Neuronal stem cell (in vitro differentiated cells): ENCODE measurements at regions not wholly inside any gene's neighbourhood (a gene's known extent, or its start where the extent isn't known, plus 50 kb on each side); places are given as distances from the start of the nearest gene placed in this dataset.

ENCODE experiments used
- DNase-seq: peaks from one replicate; pipeline ENCODE4 v3.0.0-alpha.2; 2013; ENCODE audit warnings: low spot score
- H2AFZ ChIP-seq: one replicate; pipeline ENCODE4 v1.6.1; 2013; ENCODE audit warnings: mild to moderate bottlenecking, low read length, inconsistent platforms
- H2AK5ac ChIP-seq: 2 replicates; pipeline ENCODE4 v1.6.1; 2013; ENCODE audit warnings: low read depth, mild to moderate bottlenecking, inconsistent platforms, low read length, moderate library complexity, mixed read lengths
- H2BK120ac ChIP-seq: 2 replicates; pipeline ENCODE4 v1.6.1; 2013; ENCODE audit warnings: low read depth, mild to moderate bottlenecking, inconsistent platforms, low read length, moderate library complexity, mixed read lengths
- H2BK12ac ChIP-seq: one replicate; pipeline ENCODE4 v1.6.1; 2013; ENCODE audit warnings: low read length, inconsistent platforms
- H2BK15ac ChIP-seq: 2 replicates; pipeline ENCODE4 v1.6.1; 2013; ENCODE audit warnings: mild to moderate bottlenecking, low read length, inconsistent platforms, mixed read lengths
- H2BK5ac ChIP-seq: one replicate; pipeline ENCODE4 v1.6.1; 2013; ENCODE audit warnings: inconsistent platforms, mild to moderate bottlenecking, low read length, moderate library complexity
- H3K14ac ChIP-seq: one replicate; pipeline ENCODE4 v1.6.1; 2013; ENCODE audit warnings: low read length, inconsistent platforms
- H3K18ac ChIP-seq: 2 replicates; pipeline ENCODE4 v1.6.1; 2013; ENCODE audit warnings: low read length, inconsistent platforms
- H3K23ac ChIP-seq: 2 replicates; pipeline ENCODE4 v1.6.1; 2013; ENCODE audit warnings: low read depth, mild to moderate bottlenecking, mixed read lengths, low read length, inconsistent platforms; ENCODE audit not compliant: poor library complexity
- H3K27ac ChIP-seq: replicated peaks from 3 replicates; pipeline ENCODE4 v1.5.1; 2013; ENCODE audit warnings: low read length, inconsistent platforms
- H3K27me3 ChIP-seq, 3 experiments: 2 replicates each; pipeline ENCODE4 v1.6.1; 2013; ENCODE audit warnings: low read length in 3 of 3, mild to moderate bottlenecking in 2 of 3, inconsistent platforms in 1 of 3, low read depth in 1 of 3, mixed read lengths in 1 of 3, moderate library complexity in 1 of 3; ENCODE audit not compliant: control insufficient read depth in 3 of 3, insufficient read depth in 3 of 3
- H3K36me3 ChIP-seq, 2 donors: replicated peaks in 1 of 2; 2 replicates each; pipeline ENCODE4 v1.6.1; 2013; ENCODE audit warnings: low read length in 2 of 2; ENCODE audit not compliant: control insufficient read depth in 2 of 2, insufficient read depth in 2 of 2
- H3K4ac ChIP-seq: 2 replicates; pipeline ENCODE4 v1.6.1; 2013; ENCODE audit warnings: inconsistent platforms, mild to moderate bottlenecking, low read length, moderate library complexity
- H3K4me1 ChIP-seq, 2 donors: 1 replicate in 1 of 2; 2 replicates in 1 of 2; pipeline ENCODE4 v1.6.1; 2013; ENCODE audit warnings: low read length in 2 of 2, low read depth in 1 of 2; ENCODE audit not compliant: control insufficient read depth in 2 of 2, insufficient read depth in 1 of 2
- H3K4me2 ChIP-seq: one replicate; pipeline ENCODE4 v1.6.1; 2013; ENCODE audit warnings: mild to moderate bottlenecking, low read length, inconsistent platforms; ENCODE audit not compliant: insufficient read depth, poor library complexity, severe bottlenecking
- H3K4me3 ChIP-seq, 2 donors: 2 replicates each; pipeline ENCODE4 v1.5.1; 2013; ENCODE audit warnings: low read length in 2 of 2, mild to moderate bottlenecking in 2 of 2, inconsistent platforms in 1 of 2, moderate library complexity in 1 of 2
- H3K79me1 ChIP-seq: one replicate; pipeline ENCODE4 v1.6.1; 2013; ENCODE audit warnings: low read depth, mild to moderate bottlenecking, inconsistent platforms, low read length, moderate library complexity
- H3K9ac ChIP-seq: one replicate; pipeline ENCODE4 v1.6.1; 2013; ENCODE audit warnings: mild to moderate bottlenecking, low read depth, low read length, inconsistent platforms; ENCODE audit not compliant: poor library complexity
- H3K9me3 ChIP-seq, 2 donors: replicated peaks in 1 of 2; 2 replicates each; pipeline versions ENCODE3 to v1.6.1; 2013; ENCODE audit warnings: low read length in 2 of 2, mild to moderate bottlenecking in 2 of 2, inconsistent platforms in 1 of 2, low read depth in 1 of 2, mixed read lengths in 1 of 2, moderate library complexity in 1 of 2; ENCODE audit not compliant: control insufficient read depth in 2 of 2, insufficient read depth in 1 of 2
- H4K8ac ChIP-seq: one replicate; pipeline ENCODE4 v1.6.1; 2013; ENCODE audit warnings: low read depth, mild to moderate bottlenecking, inconsistent platforms, low read length, moderate library complexity
- H4K91ac ChIP-seq: one replicate; pipeline ENCODE4 v1.6.1; 2013; ENCODE audit warnings: low read length, low read depth, mild to moderate bottlenecking, inconsistent platforms; ENCODE audit not compliant: poor library complexity
- WGBS, 2 donors: extraction: QIAGEN DNeasy Blood & Tissue Kit; methylation state at CpG; one replicate each; pipeline ENCODE4 v1.1.7; 2013; ENCODE audit warnings: missing lambda C conversion rate in 2 of 2, mixed read lengths in 1 of 2; ENCODE audit not compliant: insufficient read length in 2 of 2, insufficient replicate concordance in 1 of 2; ENCODE audit errors: extremely low coverage in 2 of 2; 5-methylcytosine and 5-hydroxymethylcytosine counted together

GRCh38 chr4:57282933-57283310 is 172.7 kb upstream of the IGFBP7 start:
- WGBS, 2 donors: no CpG with 5 or more reads among the region's 1 CpG
- no peaks in the 10 kb centered on the region for H3K36me3 ChIP-seq

GRCh38 chr4:57280481-57280880 is 170.3 kb upstream of the IGFBP7 start:
- H3K4me1 ChIP-seq: no peaks in the 10 kb centered on the region
- H3K4me2 ChIP-seq: no peak overlapping the region
- no peak overlapping the region for H3K14ac ChIP-seq
- no peak overlapping the region for H3K9ac ChIP-seq
- H2BK120ac ChIP-seq: no peak overlapping the region
- no peaks in the 10 kb centered on the region for H3K9me3 ChIP-seq
- H2BK5ac ChIP-seq: no peak overlapping the region
- H2BK15ac ChIP-seq: no peak overlapping the region
- H3K36me3 ChIP-seq: no peaks in the 10 kb centered on the region
- H3K27ac ChIP-seq: no peak overlapping the region
- H3K4me3 ChIP-seq: no peak overlapping the region
- no peaks in the 10 kb centered on the region for H3K79me1 ChIP-seq
- no CpG with 5 or more reads among the region's 2 CpGs for WGBS, 2 donors
- H3K18ac ChIP-seq: no peak overlapping the region
- DNase-seq: no peak
- no peak overlapping the region for H4K8ac ChIP-seq
- no peak overlapping the region for H2BK12ac ChIP-seq
- H2AFZ ChIP-seq: no peak overlapping the region
- H4K91ac ChIP-seq: no peak overlapping the region
- no peak overlapping the region for H3K23ac ChIP-seq
- no peak overlapping the region for H3K4ac ChIP-seq
- H3K27me3 ChIP-seq: no peaks in the 10 kb centered on the region
- H2AK5ac ChIP-seq: no peak overlapping the region

More at GRCh38 chr4:57282933-57283310, 172.7 kb upstream of the IGFBP7 start:
- Histone ChIP-seq H3K4me2 (no peak overlapping the region), H4K8ac (no peak overlapping the region), H3K27me3 (no peaks in the 10 kb centered on the region), H2AK5ac (no peak overlapping the region), H3K23ac (no peak overlapping the region), H3K14ac (no peak overlapping the region), H4K91ac (no peak overlapping the region), H3K27ac (no peak overlapping the region), H2AFZ (no peak overlapping the region), H2BK5ac (no peak overlapping the region), H3K9me3 (no peaks in the 10 kb centered on the region), H3K4ac (no peak overlapping the region), H2BK120ac (no peak overlapping the region), H3K9ac (no peak overlapping the region), H3K4me1 (no peaks in the 10 kb centered on the region), H3K4me3 (no peak overlapping the region), H3K79me1 (no peaks in the 10 kb centered on the region), H2BK15ac (no peak overlapping the region), H2BK12ac (no peak overlapping the region), H3K18ac (no peak overlapping the region)
- DNase-seq: no peak

GRCh38 chr4:57278780-57279179 is 168.6 kb upstream of the IGFBP7 start:
- H2AFZ ChIP-seq: no peak overlapping the region
- no peak overlapping the region for H3K23ac ChIP-seq
- H2BK15ac ChIP-seq: no peak overlapping the region
- no peak overlapping the region for H3K4me3 ChIP-seq
- H3K14ac ChIP-seq: no peak overlapping the region
- H3K4me2 ChIP-seq: no peak overlapping the region
- H3K27ac ChIP-seq: no peak overlapping the region
- H3K4me1 ChIP-seq: no peaks in the 10 kb centered on the region
- no peaks in the 10 kb centered on the region for H3K9me3 ChIP-seq
- no peaks in the 10 kb centered on the region for H3K27me3 ChIP-seq
- H3K36me3 ChIP-seq: no peaks in the 10 kb centered on the region
- H3K79me1 ChIP-seq: no peaks in the 10 kb centered on the region
- DNase-seq: no peak
- no peak overlapping the region for H3K18ac ChIP-seq
- no peak overlapping the region for H3K9ac ChIP-seq
- no peak overlapping the region for H4K91ac ChIP-seq
- no peak overlapping the region for H2BK12ac ChIP-seq
- no peak overlapping the region for H2AK5ac ChIP-seq
- no peak overlapping the region for H4K8ac ChIP-seq
- no CpG with 5 or more reads among the region's 6 CpGs for WGBS, 2 donors
- H2BK120ac ChIP-seq: no peak overlapping the region
- no peak overlapping the region for H2BK5ac ChIP-seq
- H3K4ac ChIP-seq: no peak overlapping the region

- Histone ChIP-seq H2BK15ac (no peak overlapping the region), H4K8ac (no peak overlapping the region), H3K27me3 (no peaks in the 10 kb centered on the region), H3K23ac (no peak overlapping the region), H2AK5ac (no peak overlapping the region), H3K27ac (no peak overlapping the region), H2BK12ac (no peak overlapping the region), H3K4me3 (no peak overlapping the region), H3K36me3 (no peaks in the 10 kb centered on the region), H3K79me1 (no peaks in the 10 kb centered on the region), H2BK5ac (no peak overlapping the region), H3K14ac (no peak overlapping the region), H3K4ac (no peak overlapping the region), H3K9me3 (no peaks in the 10 kb centered on the region), H3K4me1 (no peaks in the 10 kb centered on the region), H3K4me2 (no peak overlapping the region), H4K91ac (no peak overlapping the region), H2AFZ (no peak overlapping the region), H3K9ac (no peak overlapping the region), H2BK120ac (no peak overlapping the region), H3K18ac (no peak overlapping the region)
- no peak for DNase-seq
- WGBS, 2 donors: no CpG with 5 or more reads among the region's 2 CpGs
Observed at GRCh38 chr4:57274082-57274481, 163.9 kb upstream of the IGFBP7 start.
